Lung (tissue), 11 donors: ENCODE measurements at regions not wholly inside any gene's neighbourhood (a gene's known extent, or its start where the extent isn't known, plus 50 kb on each side); places are given as distances from the start of the nearest gene placed in this dataset.

Experiments used
- ATAC-seq: fragments of 200-7000 bp; cut with Tn5 transposase; one replicate; pipeline ENCODE4 v1.9.1; 2020; ENCODE audit warnings: moderate number of reproducible peaks; ENCODE audit not compliant: insufficient read depth, low FRiP score
- DNase-seq, 3 donors: peaks; one replicate each; pipeline ENCODE4 v3.0.0-alpha.2; 2013 to 2017
- H3K27ac ChIP-seq, 2 donors: one replicate each; pipeline ENCODE4 v1.5.1; 2013; ENCODE audit warnings: mild to moderate bottlenecking in 2 of 2, moderate library complexity in 2 of 2, control low read depth in 1 of 2, inconsistent platforms in 1 of 2, low read depth in 1 of 2, low read length in 1 of 2
- H3K27me3 ChIP-seq, 3 donors: one replicate each; pipeline ENCODE4 v1.5.1; 2013; ENCODE audit warnings: low read length in 2 of 3; ENCODE audit not compliant: control insufficient read depth in 3 of 3, insufficient read depth in 3 of 3
- H3K36me3 ChIP-seq, 4 donors: one replicate each; pipeline ENCODE4 v1.5.1; 2013; ENCODE audit warnings: low read length in 4 of 4, mild to moderate bottlenecking in 1 of 4, moderate library complexity in 1 of 4; ENCODE audit not compliant: control insufficient read depth in 4 of 4, insufficient read depth in 4 of 4
- H3K4me1 ChIP-seq, 5 donors: one replicate each; pipeline ENCODE4 v1.5.1; 2013; ENCODE audit warnings: low read length in 5 of 5, mild to moderate bottlenecking in 2 of 5, moderate library complexity in 1 of 5; ENCODE audit not compliant: control insufficient read depth in 5 of 5, insufficient read depth in 5 of 5
- H3K4me3 ChIP-seq: one replicate; pipeline ENCODE4 v1.5.1; 2013; ENCODE audit warnings: mild to moderate bottlenecking, control low read depth, moderate library complexity
- H3K9ac ChIP-seq, 2 donors: one replicate each; pipeline ENCODE4 v1.5.1; 2013; ENCODE audit warnings: low read length in 2 of 2, control low read depth in 1 of 2; ENCODE audit not compliant: insufficient read depth in 1 of 2
- H3K9me3 ChIP-seq, 4 donors: one replicate each; pipeline ENCODE4 v1.5.1; 2013; ENCODE audit warnings: low read length in 3 of 4, mild to moderate bottlenecking in 1 of 4, moderate library complexity in 1 of 4; ENCODE audit not compliant: control insufficient read depth in 4 of 4, insufficient read depth in 3 of 4
- CTCF ChIP-seq: IDR thresholded peaks from 2 replicates; pipeline ENCODE4 v1.5.1; 2012; ENCODE audit warnings: mild to moderate bottlenecking; ENCODE audit errors: control extremely low read depth, extremely low read depth
- WGBS, 2 donors: extraction: QIAGEN DNeasy Blood & Tissue Kit; methylation state at CpG; one replicate each; pipeline ENCODE4 v1.1.7; 2013; 5-methylcytosine and 5-hydroxymethylcytosine counted together
- donor health status: control.
- donor health status: control.
- donor health status: Bipolar disorder and iron deficiency.
- donor health status: healthy.
- donor health status: DM: yes; HTN: yes; CAD: no.

GRCh38 chr13:64938660-64939059, 2291.5 kb downstream of the PCDH9 start:
- H3K27me3 ChIP-seq: no peaks in the 10 kb centered on the region
- ATAC-seq (no peak), DNase-seq (no peak)
- 82 to 88% methylated on average over 5 of the region's 5 CpGs for WGBS, 2 donors
- no peak overlapping the region for H3K27ac ChIP-seq
- no peak for TF ChIP-seq CTCF
- H3K9me3 ChIP-seq: no peaks in the 10 kb centered on the region
- no peak overlapping the region for H3K4me3 ChIP-seq
- H3K4me1 ChIP-seq: no peaks in the 10 kb centered on the region
- H3K9ac ChIP-seq: no peak overlapping the region
- H3K36me3 ChIP-seq: no peaks in the 10 kb centered on the region

GRCh38 chr13:64937302-64937701, 2292.8 kb downstream of the PCDH9 start:
- Histone ChIP-seq H3K4me3 (no peak overlapping the region), H3K36me3 (no peaks in the 10 kb centered on the region), H3K9me3 (no peaks in the 10 kb centered on the region), H3K9ac (no peak overlapping the region), H3K4me1 (no peaks in the 10 kb centered on the region), H3K27ac (no peak overlapping the region), H3K27me3 (no peaks in the 10 kb centered on the region)
- ATAC-seq (no peak), DNase-seq (no peak)
- TF ChIP-seq CTCF: no peak
- WGBS, 2 donors: 91% methylated on average over 1 of the region's 1 CpG

- H3K27me3 ChIP-seq: no peaks in the 10 kb centered on the region
- H3K4me3 ChIP-seq: no peak overlapping the region
- no peaks in the 10 kb centered on the region for H3K9me3 ChIP-seq
- H3K4me1 ChIP-seq: no peaks in the 10 kb centered on the region
- H3K36me3 ChIP-seq: no peaks in the 10 kb centered on the region
- no peak for TF ChIP-seq CTCF
- H3K27ac ChIP-seq: no peak overlapping the region
- ATAC-seq: no peak
- H3K9ac ChIP-seq: no peak overlapping the region
- no peak for DNase-seq
- 86 to 90% methylated on average over 2 of the region's 2 CpGs for WGBS, 2 donors
Measured at GRCh38 chr13:64936879-64937278, 2293.3 kb downstream of the PCDH9 start.

- no peaks in the 10 kb centered on the region for H3K4me1 ChIP-seq
- no peaks in the 10 kb centered on the region for H3K9me3 ChIP-seq
- H3K4me3 ChIP-seq: no peak overlapping the region
- no peak for TF ChIP-seq CTCF
- ATAC-seq: no peak
- H3K27ac ChIP-seq: no peak overlapping the region
- H3K27me3 ChIP-seq: no peaks in the 10 kb centered on the region
- H3K9ac ChIP-seq: no peak overlapping the region
- H3K36me3 ChIP-seq: no peaks in the 10 kb centered on the region
- no peak for DNase-seq
Measured at GRCh38 chr13:64935441-64935840, 2294.7 kb downstream of the PCDH9 start.
